ENCODE measurements at regions not wholly inside any gene's neighbourhood (a gene's known extent, or its start where the extent isn't known, plus 50 kb on each side); places are given as distances from the start of the nearest gene placed in this dataset.
"Not testable (repeated sequence)": the region's sequence is repeated elsewhere in the genome, so short reads cannot be mapped to it uniquely, and the experiment has no call there.

GRCh38 chr6:84975316-84975715 is 210.9 kb upstream of the TBX18 start:
- DNase-seq (ENCODE audit: low read depth in 2 of 3, low spot score in 2 of 3) = no peak

- DNase-seq (ENCODE audit: low read depth in 2 of 3, low spot score in 2 of 3) = no peak
Observed at GRCh38 chr6:84973606-84974005, 209.2 kb upstream of the TBX18 start.

GRCh38 chr6:84967965-84968364 is 203.6 kb upstream of the TBX18 start:
- DNase-seq (ENCODE audit: low read depth in 2 of 3, low spot score in 2 of 3) = no peak

GRCh38 chr6:84967389-84967788 is 203.0 kb upstream of the TBX18 start:
- DNase-seq (ENCODE audit: low read depth in 2 of 3, low spot score in 2 of 3) = peak in 1 of 3 donors; percentile 1

DNA sequence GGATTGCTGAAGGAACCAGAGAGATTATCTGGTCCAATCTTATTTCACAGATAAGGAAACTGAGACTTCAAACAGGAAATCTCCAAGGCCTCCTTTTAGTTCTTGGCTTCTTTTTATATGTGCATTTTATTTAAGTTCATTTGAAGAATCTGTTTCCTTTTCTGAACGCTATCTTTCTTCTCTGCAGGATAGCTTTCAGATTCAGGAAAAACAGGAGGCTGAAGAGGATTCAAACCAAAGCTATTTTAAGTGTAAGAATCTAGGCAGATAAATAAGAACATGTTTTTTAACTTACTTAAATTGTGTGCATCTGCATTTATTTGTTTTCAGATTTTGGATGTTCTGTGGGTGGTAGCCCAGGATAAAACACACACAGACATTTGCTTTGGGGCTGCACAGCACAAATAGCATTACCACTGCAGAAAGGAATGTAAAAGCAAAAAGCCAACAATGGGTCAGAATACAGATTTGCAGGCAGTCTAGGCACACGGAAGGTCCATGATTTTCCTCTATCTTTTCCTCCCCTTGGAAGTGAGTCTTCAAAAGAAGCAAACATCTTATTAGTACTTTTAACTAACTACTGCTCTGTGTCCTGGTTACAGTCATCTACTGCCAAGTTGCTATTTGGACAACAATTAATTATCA is 188.8 kb upstream of the TBX18 start:
- DNase-seq (ENCODE audit: low read depth in 2 of 3, low spot score in 2 of 3) = no peak

DNA sequence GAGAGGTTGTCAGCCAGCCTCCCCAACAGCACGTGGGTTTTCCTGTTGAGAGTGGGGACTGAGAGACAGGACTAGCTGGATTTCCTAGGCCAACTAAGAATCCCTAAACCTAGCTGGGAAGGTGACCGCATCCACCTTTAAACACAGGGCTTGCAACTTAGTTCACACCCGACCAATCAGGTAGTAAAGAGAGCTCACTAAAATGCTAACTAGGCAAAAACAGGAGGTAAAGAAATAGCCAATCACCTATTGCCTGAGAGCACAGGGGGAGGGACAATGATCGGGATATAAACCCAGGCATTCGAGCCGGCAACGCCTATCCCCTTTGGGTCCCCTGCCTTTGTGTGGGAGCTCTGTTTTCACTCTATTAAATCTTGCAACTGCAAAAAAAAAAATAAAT is 180.5 kb upstream of the TBX18 start:
- DNase-seq (ENCODE audit: low read depth in 2 of 3, low spot score in 2 of 3) = not testable (repeated sequence)

DNA sequence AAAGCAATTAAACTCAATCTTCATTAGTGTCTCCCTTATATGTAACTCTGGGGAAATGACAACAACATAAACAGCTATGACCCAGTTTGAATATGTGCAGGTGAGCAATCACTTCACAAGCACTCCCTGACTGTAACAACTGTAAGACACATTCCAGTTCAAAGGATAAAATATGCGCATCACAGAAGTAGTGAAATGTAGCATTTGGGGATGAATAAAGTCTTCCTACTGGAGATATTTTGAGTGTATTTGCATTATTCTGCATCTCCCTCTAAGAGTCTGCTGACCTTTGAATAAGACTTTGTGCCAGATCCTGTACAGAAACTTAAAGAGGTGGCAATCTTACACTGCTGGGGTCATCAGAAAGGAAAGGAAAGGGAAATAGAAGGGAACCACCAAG is 179.5 kb upstream of the TBX18 start:
- DNase-seq (ENCODE audit: low read depth in 2 of 3, low spot score in 2 of 3) = no peak

DNA sequence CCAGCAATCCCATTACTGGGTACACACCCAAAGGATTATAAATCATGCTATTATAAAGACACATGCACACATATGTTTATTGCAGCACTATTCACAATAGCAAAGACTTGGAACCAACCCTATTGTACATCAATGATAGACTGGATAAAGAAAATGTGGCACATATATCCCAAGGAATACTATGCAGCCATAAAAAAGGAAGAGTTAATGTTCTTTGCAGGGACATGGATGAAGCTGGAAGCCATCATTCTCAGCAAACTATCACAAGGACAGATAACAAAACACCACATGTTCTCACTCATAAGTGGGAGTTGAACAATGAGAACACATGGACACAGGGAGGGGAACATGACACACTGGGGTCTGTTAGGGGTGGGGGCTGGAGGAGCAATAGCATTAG is 177.2 kb upstream of the TBX18 start:
- DNase-seq (ENCODE audit: low read depth in 2 of 3, low spot score in 2 of 3) = not testable (repeated sequence)

GRCh38 chr6:84929212-84929611 is 164.8 kb upstream of the TBX18 start:
- no peak for DNase-seq (ENCODE audit: low read depth in 2 of 3, low spot score in 2 of 3)

DNA sequence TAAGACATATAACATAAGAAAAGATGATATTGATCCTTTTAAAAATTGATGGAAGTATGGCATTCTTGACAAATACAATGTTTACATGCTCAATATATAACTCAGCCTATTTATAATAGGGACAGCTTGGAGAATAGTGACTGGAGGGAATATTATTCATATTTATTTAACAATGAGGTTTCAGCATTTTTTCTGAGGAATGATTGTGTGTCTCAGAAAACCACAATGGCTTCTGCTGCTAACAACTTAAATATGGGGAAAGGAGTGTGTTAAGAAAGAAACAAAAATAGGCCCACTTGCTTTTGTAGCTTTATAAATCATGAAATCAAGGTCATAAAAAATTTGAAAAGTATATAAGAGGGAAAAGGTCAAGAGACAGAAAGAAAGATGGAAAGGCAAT is 163.2 kb upstream of the TBX18 start:
- DNase-seq (ENCODE audit: low read depth in 2 of 3, low spot score in 2 of 3) = no peak

DNA sequence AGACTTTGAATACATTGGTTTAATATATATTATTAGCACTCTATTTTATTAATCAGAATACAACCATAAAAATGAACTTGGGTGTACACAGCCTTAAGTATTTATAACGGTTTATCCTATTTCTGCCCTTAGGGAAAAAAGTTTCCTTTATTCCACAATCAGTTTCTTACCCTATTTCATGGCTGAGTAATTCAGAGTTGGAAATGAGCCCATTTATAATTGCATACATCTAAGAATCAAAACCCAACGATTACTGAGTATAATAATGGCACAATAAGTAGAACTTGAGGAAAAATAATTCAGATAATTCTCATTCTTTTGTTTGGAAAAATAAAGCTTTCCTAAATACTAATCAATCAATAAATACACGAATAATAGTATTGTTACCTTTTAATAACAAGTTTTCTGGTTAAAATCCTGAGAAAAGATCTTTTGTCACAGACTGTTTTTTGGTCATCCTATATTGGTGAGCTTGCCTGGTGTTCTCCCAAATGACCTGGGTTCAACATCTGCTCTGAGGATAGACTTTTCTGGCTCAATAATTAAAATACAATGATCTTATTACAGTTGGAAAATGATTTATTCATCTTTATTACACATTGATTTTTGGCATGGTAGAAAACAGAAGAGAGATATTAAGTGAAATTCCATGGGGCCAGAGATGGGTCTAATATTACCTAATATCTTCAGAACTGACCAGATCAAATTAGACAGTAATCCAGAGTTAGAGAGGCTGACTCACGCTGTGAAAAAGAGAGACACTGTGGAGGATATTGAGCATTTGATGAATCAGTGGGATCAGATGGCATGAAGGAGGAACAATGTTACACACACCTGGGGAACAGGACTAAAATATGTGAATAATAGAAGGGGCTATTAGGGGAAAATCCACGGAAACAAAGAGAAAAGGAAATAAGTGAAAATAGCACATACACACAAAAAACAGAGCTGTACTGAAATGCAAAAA is 162.1 kb upstream of the TBX18 start:
- no peak for DNase-seq (ENCODE audit: low read depth in 2 of 3, low spot score in 2 of 3)

DNA sequence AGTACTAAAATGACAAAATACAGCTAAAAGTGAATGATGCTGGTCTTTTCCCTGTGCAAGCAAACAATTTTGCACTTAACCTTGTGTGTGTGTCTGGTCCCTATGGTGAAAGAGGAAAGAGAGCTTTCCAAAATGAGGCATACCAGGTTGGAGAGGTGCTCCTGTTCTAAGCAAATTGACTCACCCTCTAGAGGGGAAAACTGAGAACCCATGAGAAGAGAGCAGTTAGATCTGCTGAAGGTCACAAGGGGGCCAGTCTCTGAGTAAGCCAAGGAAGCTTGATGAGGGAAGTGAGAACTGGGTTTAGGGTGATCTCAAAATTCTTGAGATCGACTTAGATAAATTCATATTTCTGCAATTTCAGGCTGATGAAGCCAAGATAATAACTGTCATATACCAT is 157.5 kb upstream of the TBX18 start:
- DNase-seq (ENCODE audit: low read depth in 2 of 3, low spot score in 2 of 3) = no peak

- DNase-seq (ENCODE audit: low read depth in 2 of 3, low spot score in 2 of 3) = no peak
Observed at GRCh38 chr6:84920021-84920420, 155.6 kb upstream of the TBX18 start.

- DNase-seq (ENCODE audit: low read depth in 2 of 3, low spot score in 2 of 3) = no peak
Observed at GRCh38 chr6:84916704-84917103, 152.3 kb upstream of the TBX18 start.

DNA sequence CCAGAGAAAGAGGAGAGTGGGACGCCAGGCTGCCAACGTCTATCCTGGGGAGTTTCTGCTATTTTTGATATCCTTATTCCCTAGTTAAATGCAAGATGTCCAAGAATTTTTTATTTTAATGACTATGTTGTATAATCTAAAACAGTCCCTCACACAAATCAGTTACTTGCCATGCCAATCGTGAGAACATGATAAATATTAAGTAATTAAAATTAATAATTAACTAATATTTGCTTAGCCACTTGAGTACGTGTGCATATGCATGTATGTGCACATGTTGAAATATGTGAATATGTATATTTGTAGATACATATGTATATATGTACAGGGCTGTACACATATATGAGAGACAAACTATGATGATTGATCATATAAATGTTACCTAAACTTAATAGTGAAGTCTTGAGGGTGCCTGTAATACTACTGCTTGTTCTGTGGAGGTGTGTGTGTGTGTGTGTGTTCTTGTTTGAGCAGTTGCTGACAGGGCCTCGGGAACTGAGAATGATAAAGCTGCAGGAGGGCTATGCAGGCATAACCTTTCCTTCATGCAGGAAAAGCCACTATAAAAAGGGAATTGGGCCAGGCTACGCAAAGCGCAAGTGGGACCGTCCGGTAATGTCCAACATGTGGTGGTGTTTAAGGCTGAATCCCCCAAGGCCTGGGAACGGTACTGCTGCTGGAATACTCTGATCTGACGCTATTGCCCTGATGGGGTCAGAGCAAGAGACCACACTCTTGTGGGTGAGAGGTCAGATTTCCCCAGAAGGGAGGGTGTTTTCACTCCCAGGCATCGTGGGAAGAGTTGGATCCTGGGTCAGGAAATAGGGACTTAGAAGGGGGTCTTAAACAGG is 148.3 kb upstream of the TBX18 start:
- DNase-seq (ENCODE audit: low read depth in 2 of 3, low spot score in 2 of 3) = no peak

GRCh38 chr6:84910906-84911607 is 146.7 kb upstream of the TBX18 start:
- DNase-seq (ENCODE audit: low read depth in 2 of 3, low spot score in 2 of 3) = no peak

DNA sequence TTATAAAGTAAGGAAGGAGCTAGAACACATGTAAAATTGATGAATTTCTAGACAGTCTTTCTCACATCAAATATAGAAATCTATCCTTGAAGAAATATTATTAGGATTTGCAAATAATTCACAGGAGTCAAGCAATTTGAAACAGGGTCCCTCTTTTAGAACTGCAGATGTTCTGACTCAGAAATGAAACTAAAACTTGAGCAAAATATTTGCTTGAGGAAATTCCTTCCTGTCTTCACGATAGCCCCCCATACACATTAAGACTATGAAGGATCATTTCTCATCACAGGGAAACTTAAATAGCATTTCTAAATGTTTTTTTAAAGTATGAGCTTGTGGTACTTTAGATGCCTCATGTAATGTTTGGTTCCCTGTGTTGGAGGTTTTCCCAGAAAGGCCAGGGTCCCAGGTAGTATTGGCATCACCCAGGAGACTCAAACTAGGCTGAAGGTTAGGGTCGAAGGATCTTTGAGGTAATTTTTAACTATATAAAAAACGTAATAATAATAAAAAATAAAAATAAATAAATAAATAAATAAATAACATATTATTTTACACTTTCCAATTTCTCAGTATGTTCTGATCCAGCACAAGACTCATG is 144.0 kb upstream of the TBX18 start:
- no peak for DNase-seq (ENCODE audit: low read depth in 2 of 3, low spot score in 2 of 3)

GRCh38 chr6:84906514-84906913 is 142.1 kb upstream of the TBX18 start:
- DNase-seq (ENCODE audit: low read depth in 2 of 3, low spot score in 2 of 3) = no peak

- DNase-seq (ENCODE audit: low read depth in 2 of 3, low spot score in 2 of 3) = no peak
Observed at GRCh38 chr6:84905823-84906222, 141.4 kb upstream of the TBX18 start.

DNA sequence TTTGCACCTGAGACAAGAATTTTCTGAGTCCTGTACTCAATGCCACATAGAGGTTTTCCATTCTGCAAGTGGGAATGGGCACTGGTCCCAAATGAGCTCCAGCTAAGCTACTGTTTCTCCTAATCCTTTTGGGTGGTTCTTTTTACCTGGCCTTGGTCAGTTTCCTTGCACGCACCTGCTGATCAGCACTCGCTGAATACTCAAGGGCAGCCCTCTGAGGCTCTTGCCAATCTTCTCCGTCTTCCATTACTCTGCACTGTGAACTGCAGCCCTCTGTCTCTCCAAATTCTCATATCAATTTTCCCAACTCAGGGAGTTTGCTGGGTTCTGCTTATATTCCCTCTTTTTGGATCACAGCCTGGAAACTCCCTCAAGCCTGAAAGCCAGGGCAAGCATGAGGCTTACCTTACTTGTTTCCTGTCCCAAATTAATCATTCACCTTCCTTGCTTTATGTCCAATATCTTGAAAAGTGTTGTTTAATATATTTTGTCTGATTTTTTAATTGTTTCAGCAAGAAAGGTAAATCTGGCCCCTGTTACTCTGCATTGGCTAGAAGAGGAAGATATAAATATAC is 138.0 kb upstream of the TBX18 start:
- no peak for DNase-seq (ENCODE audit: low read depth in 2 of 3, low spot score in 2 of 3)

Data from hematopoietic multipotent progenitor cell (in vitro differentiated cells).